Muscle of leg (tissue), 3 donors: ENCODE measurements at regions not wholly inside any gene's neighbourhood (a gene's known extent, or its start where the extent isn't known, plus 50 kb on each side); places are given as distances from the start of the nearest gene placed in this dataset.
"Not testable (repeated sequence)": the region's sequence is repeated elsewhere in the genome, so short reads cannot be mapped to it uniquely, and the experiment has no call there.

ENCODE experiments used
- DNase-seq: peaks from one replicate; pipeline ENCODE4 v3.0.0; 2013
- H3K27ac ChIP-seq: one replicate; pipeline ENCODE4 v1.5.1; 2013; ENCODE audit warnings: mild to moderate bottlenecking, low read length, control low read depth
- H3K27me3 ChIP-seq: one replicate; pipeline ENCODE4 v1.6.1; 2013; ENCODE audit warnings: low read length; ENCODE audit not compliant: control insufficient read depth, insufficient read depth
- H3K36me3 ChIP-seq: one replicate; pipeline ENCODE4 v1.6.1; 2013; ENCODE audit warnings: low read length; ENCODE audit not compliant: control insufficient read depth, insufficient read depth
- H3K4me1 ChIP-seq: one replicate; pipeline ENCODE4 v1.6.1; 2013; ENCODE audit warnings: low read length; ENCODE audit not compliant: control insufficient read depth, insufficient read depth
- H3K4me3 ChIP-seq: one replicate; pipeline ENCODE4 v1.5.1; 2013; ENCODE audit warnings: low read length, control low read depth
- H3K9me3 ChIP-seq: replicated peaks from 2 replicates; pipeline ENCODE4 v1.6.1; 2013; ENCODE audit warnings: low read depth, low read length; ENCODE audit not compliant: control insufficient read depth
- WGBS: methylation state at CpG from one replicate; pipeline ENCODE4 v1.1.5; 2013; ENCODE audit warnings: missing lambda C conversion rate; ENCODE audit not compliant: insufficient coverage; 5-methylcytosine and 5-hydroxymethylcytosine counted together

DNA sequence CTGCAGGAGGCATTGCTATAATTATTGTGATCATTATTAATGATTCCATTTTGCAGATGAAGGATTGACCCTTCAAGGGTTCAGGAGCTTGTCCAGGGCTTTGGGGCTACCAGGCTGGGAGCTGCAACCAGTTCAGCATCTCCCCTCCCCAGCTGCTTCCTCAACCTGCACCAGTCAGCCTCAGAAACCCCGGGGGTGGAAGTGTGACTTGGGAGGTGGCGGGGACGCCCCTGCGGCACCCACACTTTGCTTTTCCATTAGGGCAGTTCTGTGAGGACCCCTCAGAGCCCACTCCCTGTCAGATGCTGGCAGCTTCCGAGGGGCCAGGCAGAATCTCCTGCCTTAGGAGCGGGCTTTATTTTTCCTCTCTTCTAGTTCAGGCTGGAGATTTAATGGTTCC lies 85.6 kb downstream of the OLFM1 start:
- Histone ChIP-seq H3K27me3 (peaks cover 29% of the 10 kb centered on the region), H3K36me3 (no peaks in the 10 kb centered on the region), H3K9me3 (no peaks in the 10 kb centered on the region), H3K4me3 (no peak overlapping the region), H3K27ac (no peak overlapping the region), H3K4me1 (peaks cover 2% of the 10 kb centered on the region)
- 71% methylated on average over 1 of the region's 6 CpGs for WGBS
- DNase-seq, result no peak

DNA sequence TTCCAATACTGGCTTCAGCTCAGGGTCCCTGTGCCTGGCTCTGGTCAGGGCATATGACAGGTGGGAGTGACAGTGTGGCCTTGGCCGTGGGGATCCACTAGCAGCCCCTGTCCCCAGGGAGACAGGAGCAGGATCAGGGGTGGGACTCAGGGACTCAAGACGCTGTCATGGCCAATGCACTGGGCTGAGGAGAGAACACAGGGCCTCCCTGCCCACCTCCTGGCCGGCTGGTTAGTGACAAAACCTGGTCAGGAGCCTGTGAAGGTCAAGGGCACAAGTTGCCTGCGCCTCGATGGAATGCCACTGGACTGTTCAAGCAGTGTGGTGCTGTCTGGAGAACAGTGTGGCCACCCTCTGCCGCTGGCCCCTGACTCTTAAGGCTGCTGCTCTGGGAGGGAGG lies 86.8 kb downstream of the OLFM1 start:
- DNase-seq, result no peak
- Histone ChIP-seq H3K4me1 (peaks cover 11% of the 10 kb centered on the region), H3K27ac (no peak overlapping the region), H3K36me3 (no peaks in the 10 kb centered on the region), H3K4me3 (no peak overlapping the region), H3K9me3 (no peaks in the 10 kb centered on the region), H3K27me3 (peaks cover 21% of the 10 kb centered on the region)
- WGBS, result 64% methylated on average over 6 of the region's 6 CpGs

DNA sequence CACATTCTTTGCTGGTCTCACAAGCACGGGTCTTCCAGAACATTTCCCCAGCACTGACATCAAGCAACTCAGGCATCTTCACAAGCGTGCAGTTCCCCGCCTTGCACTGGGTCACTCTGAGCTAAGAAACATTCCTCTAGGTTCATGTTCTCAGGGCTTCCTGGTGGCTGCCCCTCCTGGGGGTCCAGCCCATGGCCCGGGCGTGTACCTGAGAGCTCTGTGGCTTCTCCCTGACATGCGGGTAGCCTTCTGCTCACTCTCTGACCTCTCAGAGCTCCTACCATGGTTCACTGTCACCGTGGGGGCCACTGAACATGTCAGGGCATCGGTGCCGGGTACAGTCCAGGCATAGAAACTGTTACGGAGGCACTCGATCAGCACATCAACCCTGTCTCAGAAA lies 87.5 kb downstream of the OLFM1 start:
- Histone ChIP-seq H3K27me3 (peaks cover 22% of the 10 kb centered on the region), H3K4me3 (no peak overlapping the region), H3K27ac (no peak overlapping the region), H3K36me3 (no peaks in the 10 kb centered on the region), H3K9me3 (no peaks in the 10 kb centered on the region), H3K4me1 (peaks cover 19% of the 10 kb centered on the region)
- no peak for DNase-seq
- WGBS, result 86% methylated on average over 11 of the region's 11 CpGs

DNA sequence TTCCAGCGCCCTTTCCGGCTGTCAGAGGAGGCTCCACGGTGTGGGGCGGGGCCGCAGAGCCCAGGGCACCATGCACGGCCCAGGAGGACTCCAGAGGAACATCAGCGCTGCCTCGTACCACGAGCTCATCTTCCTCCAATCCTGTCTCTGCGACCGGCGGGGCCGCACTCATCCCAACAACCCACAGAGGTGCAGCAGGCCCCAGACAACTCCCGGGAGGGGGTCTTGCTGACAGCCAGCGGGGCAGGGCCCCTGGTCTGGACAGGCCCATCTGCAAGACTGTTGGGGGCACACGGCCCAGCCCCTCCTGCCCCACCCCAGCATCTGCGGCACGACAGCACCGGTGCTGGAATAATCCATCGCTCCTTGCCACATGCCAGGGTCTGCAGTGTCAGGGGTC lies 88.8 kb downstream of the OLFM1 start:
- DNase-seq, result no peak
- Histone ChIP-seq H3K27ac (no peak overlapping the region), H3K4me1 (peaks cover 32% of the 10 kb centered on the region), H3K9me3 (no peaks in the 10 kb centered on the region), H3K4me3 (no peak overlapping the region), H3K36me3 (no peaks in the 10 kb centered on the region), H3K27me3 (peaks cover 22% of the 10 kb centered on the region)
- 83% methylated on average over 17 of the region's 20 CpGs for WGBS

DNA sequence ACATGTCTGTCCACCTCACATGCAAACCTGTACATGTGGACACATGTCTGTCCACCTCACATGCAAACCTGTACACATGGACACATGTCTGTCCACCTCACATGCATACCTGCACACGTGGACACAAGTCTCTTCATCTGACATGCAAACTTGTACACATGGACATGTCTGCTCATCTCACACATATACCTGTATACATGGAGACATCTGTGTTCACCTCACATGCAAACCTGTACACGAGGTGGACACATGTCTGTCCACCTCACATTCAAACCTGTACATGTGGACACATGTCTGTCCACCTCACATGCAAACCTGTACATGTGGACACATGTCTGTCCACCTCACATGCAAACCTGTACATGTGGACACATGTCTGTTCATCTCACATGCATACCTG lies 90.1 kb downstream of the OLFM1 start:
- not testable (repeated sequence) for H3K9me3 ChIP-seq, H3K4me3 ChIP-seq, H3K36me3 ChIP-seq, DNase-seq, H3K27ac ChIP-seq
- Histone ChIP-seq H3K4me1 (peaks cover 34% of the 10 kb centered on the region), H3K27me3 (peaks cover 23% of the 10 kb centered on the region)
- 67% methylated on average over 2 of the region's 2 CpGs for WGBS

DNA sequence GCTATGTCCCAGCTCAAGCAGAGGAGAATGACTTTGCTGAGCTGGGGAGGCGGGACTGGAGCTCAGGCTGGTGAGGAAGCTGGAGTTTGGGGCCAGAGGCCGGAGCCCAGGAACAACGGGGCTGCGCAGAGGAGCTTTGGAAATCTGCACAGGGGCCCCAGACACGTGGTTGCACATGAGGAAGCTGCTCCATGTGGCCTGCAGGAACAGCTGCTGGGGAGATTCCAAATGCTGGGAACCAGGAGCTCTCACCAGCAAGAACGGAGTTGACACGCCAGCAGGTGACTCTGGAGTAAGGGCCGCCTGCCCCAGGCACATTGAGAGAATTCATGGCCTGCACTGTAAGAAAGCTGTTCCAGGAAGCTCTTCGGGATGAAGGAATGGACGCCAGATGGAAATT lies 91.0 kb downstream of the OLFM1 start:
- Histone ChIP-seq H3K4me3 (no peak overlapping the region), H3K27me3 (peaks cover 15% of the 10 kb centered on the region), H3K36me3 (no peaks in the 10 kb centered on the region), H3K27ac (no peak overlapping the region), H3K4me1 (peaks cover 36% of the 10 kb centered on the region), H3K9me3 (no peaks in the 10 kb centered on the region)
- DNase-seq, result peak; percentile 56
- WGBS, result 20% methylated on average over 10 of the region's 10 CpGs

DNA sequence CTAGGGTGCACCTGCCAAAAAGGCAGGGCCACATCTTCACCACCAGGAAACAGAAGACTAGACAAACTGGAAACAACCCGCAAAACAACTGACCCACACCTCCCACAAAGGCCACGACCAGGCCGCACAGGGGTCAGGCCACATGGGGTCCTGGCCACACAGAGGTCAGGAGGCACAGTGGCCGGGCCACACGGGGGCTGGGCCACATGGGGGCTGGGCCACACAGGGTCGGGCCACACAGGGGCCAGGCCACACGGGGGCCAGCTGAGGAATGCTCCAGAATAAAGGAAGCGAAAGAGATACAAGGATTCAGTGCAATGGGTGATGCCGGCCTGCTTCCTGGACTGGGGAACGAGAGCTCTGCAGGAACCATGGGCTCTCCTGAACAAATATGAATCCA lies 91.6 kb downstream of the OLFM1 start:
- no peak for DNase-seq
- Histone ChIP-seq H3K4me3 (no peak overlapping the region), H3K27me3 (peaks cover 19% of the 10 kb centered on the region), H3K27ac (no peak overlapping the region), H3K4me1 (peaks cover 42% of the 10 kb centered on the region), H3K36me3 (no peaks in the 10 kb centered on the region), H3K9me3 (no peaks in the 10 kb centered on the region)
- WGBS, result 51% methylated on average over 9 of the region's 10 CpGs

- WGBS, result 69% methylated on average over 7 of the region's 9 CpGs
- Histone ChIP-seq H3K27me3 (peaks cover 28% of the 10 kb centered on the region), H3K36me3 (no peaks in the 10 kb centered on the region), H3K27ac (no peak overlapping the region), H3K4me3 (no peak overlapping the region), H3K9me3 (no peaks in the 10 kb centered on the region), H3K4me1 (peaks cover 45% of the 10 kb centered on the region)
- no peak for DNase-seq
Observed at GRCh38 chr9:135179976-135180375, 92.5 kb downstream of the OLFM1 start.

DNA sequence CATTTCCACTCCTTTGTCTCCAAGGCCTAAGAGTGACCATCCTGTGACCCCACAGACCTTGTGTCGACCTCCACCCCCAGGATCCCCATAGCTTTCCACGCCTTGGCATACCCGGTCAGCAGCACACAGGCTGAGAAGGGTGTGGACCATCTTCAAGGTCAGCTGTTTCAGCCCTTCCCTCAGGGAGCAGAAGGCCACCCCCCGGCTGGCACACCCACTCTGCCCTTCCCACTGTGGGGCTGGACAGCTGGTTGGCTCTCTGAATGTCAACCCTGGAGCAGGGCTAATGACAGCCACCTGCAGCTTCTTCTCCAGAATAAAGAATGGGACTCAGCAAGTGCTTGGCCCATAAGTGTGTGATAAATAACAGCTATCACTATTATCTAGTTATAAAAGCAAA lies 93.1 kb downstream of the OLFM1 start:
- Histone ChIP-seq H3K27me3 (peaks cover 33% of the 10 kb centered on the region), H3K9me3 (no peaks in the 10 kb centered on the region), H3K27ac (no peak overlapping the region), H3K4me1 (peaks cover 48% of the 10 kb centered on the region), H3K36me3 (no peaks in the 10 kb centered on the region), H3K4me3 (no peak overlapping the region)
- 100% methylated on average over 1 of the region's 4 CpGs for WGBS
- peak; percentile 19 for DNase-seq

GRCh38 chr9:135181336-135181735 lies 93.9 kb downstream of the OLFM1 start:
- no peak for DNase-seq
- peaks cover 55% of the 10 kb centered on the region for H3K4me1 ChIP-seq
- H3K27me3 ChIP-seq, result peaks cover 37% of the 10 kb centered on the region
- H3K4me3 ChIP-seq, result no peak overlapping the region
- no peaks in the 10 kb centered on the region for H3K9me3 ChIP-seq
- no peaks in the 10 kb centered on the region for H3K36me3 ChIP-seq
- H3K27ac ChIP-seq, result no peak overlapping the region
- 91% methylated on average over 8 of the region's 11 CpGs for WGBS

- DNase-seq, H3K9me3 ChIP-seq, H3K27ac ChIP-seq, H3K4me3 ChIP-seq, H3K36me3 ChIP-seq: not testable (repeated sequence)
- Histone ChIP-seq H3K4me1 (peaks cover 60% of the 10 kb centered on the region), H3K27me3 (peaks cover 42% of the 10 kb centered on the region)
- 69% methylated on average over 7 of the region's 10 CpGs for WGBS
Observed at GRCh38 chr9:135181841-135182240, 94.4 kb downstream of the OLFM1 start.
